ENCODE measurements at regions not wholly inside any gene's neighbourhood (a gene's known extent, or its start where the extent isn't known, plus 50 kb on each side); places are given as distances from the start of the nearest gene placed in this dataset.

GRCh38 chr11:24344222-24344621 lies 152.6 kb upstream of the LUZP2 start:
- Histone ChIP-seq H4K20me1 (ENCODE audit: insufficient read depth, low read length) (no peaks in the 10 kb centered on the region), H3K4me3 (ENCODE audit: low read length) (no peak overlapping the region), H3K27me3 (ENCODE audit: low read depth, low read length) (no peaks in the 10 kb centered on the region), H3K9ac (ENCODE audit: low read length) (no peak overlapping the region), H2AFZ (ENCODE audit: low read depth, low read length) (no peak overlapping the region), H3K27ac (ENCODE audit: low read length) (no peak overlapping the region), H3K4me1 (ENCODE audit: low read length) (no peaks in the 10 kb centered on the region), H3K4me2 (ENCODE audit: low read length) (no peak overlapping the region), H3K36me3 (replicated peaks; ENCODE audit: low read depth, low read length) (no peaks in the 10 kb centered on the region), H3K9me3 (ENCODE audit: insufficient read depth, low read length) (no peaks in the 10 kb centered on the region), H3K79me2 (ENCODE audit: low read length) (no peaks in the 10 kb centered on the region)
- TF ChIP-seq, protein P1, sequence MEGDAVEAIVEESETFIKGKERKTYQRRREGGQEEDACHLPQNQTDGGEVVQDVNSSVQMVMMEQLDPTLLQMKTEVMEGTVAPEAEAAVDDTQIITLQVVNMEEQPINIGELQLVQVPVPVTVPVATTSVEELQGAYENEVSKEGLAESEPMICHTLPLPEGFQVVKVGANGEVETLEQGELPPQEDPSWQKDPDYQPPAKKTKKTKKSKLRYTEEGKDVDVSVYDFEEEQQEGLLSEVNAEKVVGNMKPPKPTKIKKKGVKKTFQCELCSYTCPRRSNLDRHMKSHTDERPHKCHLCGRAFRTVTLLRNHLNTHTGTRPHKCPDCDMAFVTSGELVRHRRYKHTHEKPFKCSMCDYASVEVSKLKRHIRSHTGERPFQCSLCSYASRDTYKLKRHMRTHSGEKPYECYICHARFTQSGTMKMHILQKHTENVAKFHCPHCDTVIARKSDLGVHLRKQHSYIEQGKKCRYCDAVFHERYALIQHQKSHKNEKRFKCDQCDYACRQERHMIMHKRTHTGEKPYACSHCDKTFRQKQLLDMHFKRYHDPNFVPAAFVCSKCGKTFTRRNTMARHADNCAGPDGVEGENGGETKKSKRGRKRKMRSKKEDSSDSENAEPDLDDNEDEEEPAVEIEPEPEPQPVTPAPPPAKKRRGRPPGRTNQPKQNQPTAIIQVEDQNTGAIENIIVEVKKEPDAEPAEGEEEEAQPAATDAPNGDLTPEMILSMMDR (IDR thresholded peaks at IDR 0.05; ENCODE audit: low read depth, low read length): no peak
- no peak for TF ChIP-seq EZH2phosphoT487 (IDR thresholded peaks at IDR 0.05; ENCODE audit: low read depth)

GRCh38 chr11:24348908-24349307 lies 147.9 kb upstream of the LUZP2 start:
- Histone ChIP-seq H3K4me2 (ENCODE audit: low read length) (no peak overlapping the region), H3K4me3 (ENCODE audit: low read length) (no peak overlapping the region), H2AFZ (ENCODE audit: low read depth, low read length) (no peak overlapping the region), H3K4me1 (ENCODE audit: low read length) (no peaks in the 10 kb centered on the region), H3K27ac (ENCODE audit: low read length) (no peak overlapping the region), H4K20me1 (ENCODE audit: insufficient read depth, low read length) (no peaks in the 10 kb centered on the region), H3K9ac (ENCODE audit: low read length) (no peak overlapping the region), H3K9me3 (ENCODE audit: insufficient read depth, low read length) (no peaks in the 10 kb centered on the region), H3K27me3 (ENCODE audit: low read depth, low read length) (no peaks in the 10 kb centered on the region), H3K79me2 (ENCODE audit: low read length) (no peaks in the 10 kb centered on the region), H3K36me3 (replicated peaks; ENCODE audit: low read depth, low read length) (no peaks in the 10 kb centered on the region)
- no peak for TF ChIP-seq EZH2phosphoT487 (IDR thresholded peaks at IDR 0.05; ENCODE audit: low read depth)
- TF ChIP-seq, protein P1 (IDR thresholded peaks at IDR 0.05; ENCODE audit: low read depth, low read length): no peak

GRCh38 chr11:24351179-24351578 lies 145.7 kb upstream of the LUZP2 start:
- no peak overlapping the region for H2AFZ ChIP-seq (ENCODE audit: low read depth, low read length)

DNA sequence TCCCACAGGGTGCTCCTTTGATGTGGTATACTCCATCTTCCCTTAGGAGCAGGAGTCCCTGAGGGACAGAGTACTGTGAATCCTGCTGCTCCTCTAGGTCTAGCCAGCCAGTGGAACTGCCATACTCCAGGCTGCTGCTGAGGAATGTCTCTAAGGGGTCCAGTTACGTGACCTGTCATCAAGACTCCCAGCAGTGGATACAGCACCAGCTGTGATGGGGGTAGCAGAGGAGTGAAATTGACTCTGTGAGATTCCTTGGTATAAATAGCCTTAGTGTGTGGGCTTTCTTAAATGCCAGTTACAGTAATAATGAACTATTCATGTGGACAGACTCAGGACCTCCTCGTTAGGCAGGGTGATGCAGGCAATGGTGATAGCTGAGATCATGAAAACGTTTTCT lies 140.4 kb upstream of the LUZP2 start:
- H3K4me3 ChIP-seq (ENCODE audit: low read length): no peak overlapping the region
- no peak overlapping the region for H2AFZ ChIP-seq (ENCODE audit: low read depth, low read length)
- no peaks in the 10 kb centered on the region for H4K20me1 ChIP-seq (ENCODE audit: insufficient read depth, low read length)
- H3K36me3 ChIP-seq (replicated peaks; ENCODE audit: low read depth, low read length): no peaks in the 10 kb centered on the region
- H3K4me2 ChIP-seq (ENCODE audit: low read length): no peak overlapping the region
- H3K4me1 ChIP-seq (ENCODE audit: low read length): no peaks in the 10 kb centered on the region
- no peaks in the 10 kb centered on the region for H3K79me2 ChIP-seq (ENCODE audit: low read length)
- no peaks in the 10 kb centered on the region for H3K27me3 ChIP-seq (ENCODE audit: low read depth, low read length)
- TF ChIP-seq, protein P1 (IDR thresholded peaks at IDR 0.05; ENCODE audit: low read depth, low read length): no peak
- TF ChIP-seq EZH2phosphoT487 (IDR thresholded peaks at IDR 0.05; ENCODE audit: low read depth): no peak
- no peak overlapping the region for H3K27ac ChIP-seq (ENCODE audit: low read length)
- no peak overlapping the region for H3K9ac ChIP-seq (ENCODE audit: low read length)
- H3K9me3 ChIP-seq (ENCODE audit: insufficient read depth, low read length): no peaks in the 10 kb centered on the region

More at GRCh38 chr11:24351179-24351578, 145.7 kb upstream of the LUZP2 start:
- Histone ChIP-seq H3K36me3 (replicated peaks; ENCODE audit: low read depth, low read length) (no peaks in the 10 kb centered on the region), H3K79me2 (ENCODE audit: low read length) (no peaks in the 10 kb centered on the region), H4K20me1 (ENCODE audit: insufficient read depth, low read length) (no peaks in the 10 kb centered on the region), H3K4me2 (ENCODE audit: low read length) (no peak overlapping the region), H3K9me3 (ENCODE audit: insufficient read depth, low read length) (no peaks in the 10 kb centered on the region), H3K4me1 (ENCODE audit: low read length) (no peaks in the 10 kb centered on the region), H3K4me3 (ENCODE audit: low read length) (no peak overlapping the region), H3K9ac (ENCODE audit: low read length) (no peak overlapping the region), H3K27me3 (ENCODE audit: low read depth, low read length) (no peaks in the 10 kb centered on the region), H3K27ac (ENCODE audit: low read length) (no peak overlapping the region)
- TF ChIP-seq EZH2phosphoT487 (IDR thresholded peaks at IDR 0.05; ENCODE audit: low read depth): no peak
